Brain microvascular endothelial cell (primary cell): ENCODE measurements at regions not wholly inside any gene's neighbourhood (a gene's known extent, or its start where the extent isn't known, plus 50 kb on each side); places are given as distances from the start of the nearest gene placed in this dataset.

Experiments
- DNase-seq: peaks from one replicate; pipeline ENCODE4 v3.0.0-alpha.2; 2020
- H3K27ac ChIP-seq: fragments of 250-450 bp; sonication (Bioruptor Pico); 2 replicates; pipeline ENCODE4 v1.5.1; 2020; ENCODE audit warnings: mild to moderate bottlenecking, moderate library complexity
- H3K27me3 ChIP-seq: fragments of 250-450 bp; sonication (Bioruptor Pico); replicated peaks from 2 replicates; pipeline ENCODE4 v1.5.1; 2020; ENCODE audit warnings: mild to moderate bottlenecking
- H3K36me3 ChIP-seq: fragments of 250-450 bp; sonication (Bioruptor Pico); replicated peaks from 2 replicates; pipeline ENCODE4 v1.5.1; 2020; ENCODE audit warnings: mild to moderate bottlenecking
- H3K4me3 ChIP-seq: 2 replicates; pipeline ENCODE4 v1.5.1; 2011; ENCODE audit warnings: low read depth, mild to moderate bottlenecking, control low read depth, low read length, moderate library complexity
- CTCF ChIP-seq: IDR thresholded peaks from 2 replicates; pipeline ENCODE4 v1.5.1; 2011; ENCODE audit warnings: low read depth, mild to moderate bottlenecking, moderate library complexity, low read length, control low read depth, inconsistent platforms; ENCODE audit errors: missing control alignments
- in situ Hi-C: cut with HindIII; loops from 2 replicates; pipeline ENCODE4 v1.10.0; 2017; ENCODE audit warnings: low sequenced_read_pairs, low pct_ligation_motif_present

GRCh38 chr10:9285690-9286089, 1231.2 kb downstream of the GATA3 start:
- no peak for TF ChIP-seq CTCF
- Histone ChIP-seq H3K27ac (no peak overlapping the region), H3K27me3 (no peaks in the 10 kb centered on the region), H3K4me3 (no peak overlapping the region), H3K36me3 (no peaks in the 10 kb centered on the region)
- no peak for DNase-seq
- in situ Hi-C loops = no loop called here

GRCh38 chr10:9289811-9290210, 1235.3 kb downstream of the GATA3 start:
- no peaks in the 10 kb centered on the region for H3K36me3 ChIP-seq
- H3K27ac ChIP-seq = no peak overlapping the region
- in situ Hi-C loops = no loop called here
- no peak for DNase-seq
- no peak overlapping the region for H3K4me3 ChIP-seq
- H3K27me3 ChIP-seq = no peaks in the 10 kb centered on the region
- TF ChIP-seq CTCF = no peak

GRCh38 chr10:9291081-9291480, 1236.6 kb downstream of the GATA3 start:
- in situ Hi-C loops = no loop called here
- Histone ChIP-seq H3K36me3 (no peaks in the 10 kb centered on the region), H3K27me3 (no peaks in the 10 kb centered on the region), H3K4me3 (no peak overlapping the region), H3K27ac (no peak overlapping the region)
- TF ChIP-seq CTCF = no peak
- DNase-seq = no peak

GRCh38 chr10:9294132-9294663, 1239.7 kb downstream of the GATA3 start:
- no peak for DNase-seq
- H3K27ac ChIP-seq = no peak overlapping the region
- no peaks in the 10 kb centered on the region for H3K36me3 ChIP-seq
- no peaks in the 10 kb centered on the region for H3K27me3 ChIP-seq
- in situ Hi-C loops = no loop called here
- no peak for TF ChIP-seq CTCF
- no peak overlapping the region for H3K4me3 ChIP-seq

- no peak for DNase-seq
- Histone ChIP-seq H3K4me3 (no peak overlapping the region), H3K27me3 (no peaks in the 10 kb centered on the region), H3K27ac (no peak overlapping the region), H3K36me3 (no peaks in the 10 kb centered on the region)
- no peak for TF ChIP-seq CTCF
- in situ Hi-C loops = no loop called here
Measured at GRCh38 chr10:9294865-9295264, 1240.4 kb downstream of the GATA3 start.

- DNase-seq = no peak
- Histone ChIP-seq H3K4me3 (no peak overlapping the region), H3K27ac (no peak overlapping the region), H3K27me3 (no peaks in the 10 kb centered on the region), H3K36me3 (no peaks in the 10 kb centered on the region)
- in situ Hi-C loops = no loop called here
- TF ChIP-seq CTCF = no peak
Measured at GRCh38 chr10:9296190-9296589, 1241.7 kb downstream of the GATA3 start.
